H1 (cell line): ENCODE measurements at regions not wholly inside any gene's neighbourhood (a gene's known extent, or its start where the extent isn't known, plus 50 kb on each side); places are given as distances from the start of the nearest gene placed in this dataset.

Experiments
- EP300 ChIP-seq, 2 experiments: IDR thresholded peaks; 1 replicate in 1 of 2; 2 replicates in 1 of 2; pipeline ENCODE4 v1.6.1; 2011 to 2012; ENCODE audit warnings: low read depth in 2 of 2, low read length in 2 of 2, mild to moderate bottlenecking in 2 of 2, borderline replicate concordance in 1 of 2, inconsistent platforms in 1 of 2, moderate library complexity in 1 of 2

GRCh38 chr19:29075149-29075548 is 137.8 kb downstream of the UQCRFS1 start (continued):
- TF ChIP-seq EP300 (IDR thresholded peaks at IDR 0.05; ENCODE audit: borderline replicate concordance in 1 of 2, low read depth in 2 of 2, low read length in 2 of 2), result no peak
